Lung microvascular endothelial cell (primary cell): ENCODE measurements at regions not wholly inside any gene's neighbourhood (a gene's known extent, or its start where the extent isn't known, plus 50 kb on each side); places are given as distances from the start of the nearest gene placed in this dataset.
"Not testable (repeated sequence)": the region's sequence is repeated elsewhere in the genome, so short reads cannot be mapped to it uniquely, and the experiment has no call there.

Source experiments
- DNase-seq, 2 donors: peaks; one replicate each; pipeline versions ENCODE4 v3.0.0 to v3.0.0-alpha.2; 2010; ENCODE audit warnings: low read depth in 2 of 2

GRCh38 chr13:48806522-48806921, 152.8 kb downstream of the CYSLTR2 start:
- DNase-seq, result no peak

DNA sequence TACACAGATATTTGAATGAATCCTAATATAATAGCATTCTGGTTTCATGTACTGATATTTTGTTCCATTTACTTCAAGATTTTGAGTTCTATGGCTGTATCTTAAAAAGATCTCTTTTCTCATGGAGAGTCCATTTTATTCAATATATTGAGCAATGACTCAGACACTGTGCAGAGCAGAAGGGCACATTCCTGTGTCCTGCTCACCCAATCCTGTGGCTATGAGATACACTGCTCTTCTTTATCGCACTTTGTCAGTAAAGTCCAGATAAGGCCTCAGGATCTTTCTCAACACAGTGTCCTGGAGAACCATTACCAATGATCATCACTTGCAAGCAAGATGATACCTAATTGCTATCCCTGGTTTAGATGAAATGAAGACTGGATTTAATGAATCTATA, 155.0 kb downstream of the CYSLTR2 start:
- no peak for DNase-seq

DNA sequence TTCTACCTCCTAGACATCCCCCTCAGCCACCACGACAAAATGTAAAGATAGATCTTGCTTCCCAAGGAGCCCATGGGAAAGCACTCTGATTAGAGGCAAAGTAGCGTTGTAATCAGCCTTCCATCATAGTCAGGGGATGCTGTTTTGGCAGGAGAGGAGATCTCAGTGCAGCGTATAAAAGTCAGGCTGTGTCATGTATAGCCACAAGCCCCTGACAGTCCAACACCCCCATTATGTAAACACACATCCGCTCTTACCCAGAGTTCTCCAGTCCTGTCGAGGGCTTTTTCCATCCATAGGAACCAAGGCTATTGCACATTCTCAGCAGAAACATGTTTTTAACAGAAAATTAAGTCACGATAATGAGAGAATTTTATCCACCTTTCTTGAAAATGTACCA, 156.3 kb downstream of the CYSLTR2 start:
- DNase-seq, result no peak

DNA sequence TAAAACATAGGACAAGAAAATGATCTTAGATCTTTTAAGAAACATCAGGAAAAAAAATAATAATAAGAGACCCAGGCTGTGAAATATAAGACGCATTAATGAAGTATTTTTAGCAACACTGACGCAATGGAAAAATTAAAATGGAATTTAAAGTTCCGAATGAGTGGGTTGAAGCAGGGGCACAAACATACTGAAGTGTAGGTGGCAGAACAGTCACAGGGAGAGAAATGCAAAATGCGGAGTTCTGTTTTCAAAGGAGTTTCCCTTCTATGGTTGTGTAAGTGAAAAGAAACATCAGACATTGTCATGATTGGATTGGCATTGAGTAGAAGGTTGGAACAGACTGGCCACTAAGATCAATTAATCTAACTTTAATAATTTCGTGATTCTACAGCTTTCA, 159.8 kb downstream of the CYSLTR2 start:
- DNase-seq, result no peak

GRCh38 chr13:48816700-48817099, 159.0 kb upstream of the FNDC3A start:
- no peak for DNase-seq

DNA sequence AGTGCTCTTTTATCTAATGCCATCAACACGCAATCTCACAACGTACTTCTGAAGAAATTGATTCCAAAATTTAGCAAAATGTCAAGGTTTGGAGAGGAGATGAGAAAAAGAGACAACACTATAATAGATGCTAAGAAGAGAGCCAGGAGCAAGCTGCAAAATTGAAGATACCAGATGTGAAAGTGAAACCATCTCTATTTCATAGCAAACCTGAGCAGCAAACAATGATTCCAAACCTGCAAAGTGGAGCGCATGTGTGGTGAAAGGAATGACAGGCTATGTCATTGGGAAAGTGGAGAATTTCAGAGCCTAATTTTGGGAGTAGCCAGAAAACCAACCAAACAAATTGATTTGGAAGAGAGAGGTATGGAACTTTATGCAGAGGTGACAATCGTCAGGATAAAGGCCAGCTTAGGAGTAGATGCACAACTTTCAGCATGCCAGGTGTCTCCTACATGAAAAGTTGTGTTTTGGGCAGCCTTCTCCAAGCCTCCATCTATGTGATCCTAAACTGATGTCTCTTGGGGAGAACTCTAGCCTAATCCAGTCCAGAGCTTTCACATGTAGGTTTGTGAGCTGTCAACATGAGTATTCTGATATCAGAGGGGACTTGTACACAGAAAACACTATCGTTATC, 158.4 kb upstream of the FNDC3A start:
- DNase-seq, result peak in 1 of 2 donors; percentile 6

DNA sequence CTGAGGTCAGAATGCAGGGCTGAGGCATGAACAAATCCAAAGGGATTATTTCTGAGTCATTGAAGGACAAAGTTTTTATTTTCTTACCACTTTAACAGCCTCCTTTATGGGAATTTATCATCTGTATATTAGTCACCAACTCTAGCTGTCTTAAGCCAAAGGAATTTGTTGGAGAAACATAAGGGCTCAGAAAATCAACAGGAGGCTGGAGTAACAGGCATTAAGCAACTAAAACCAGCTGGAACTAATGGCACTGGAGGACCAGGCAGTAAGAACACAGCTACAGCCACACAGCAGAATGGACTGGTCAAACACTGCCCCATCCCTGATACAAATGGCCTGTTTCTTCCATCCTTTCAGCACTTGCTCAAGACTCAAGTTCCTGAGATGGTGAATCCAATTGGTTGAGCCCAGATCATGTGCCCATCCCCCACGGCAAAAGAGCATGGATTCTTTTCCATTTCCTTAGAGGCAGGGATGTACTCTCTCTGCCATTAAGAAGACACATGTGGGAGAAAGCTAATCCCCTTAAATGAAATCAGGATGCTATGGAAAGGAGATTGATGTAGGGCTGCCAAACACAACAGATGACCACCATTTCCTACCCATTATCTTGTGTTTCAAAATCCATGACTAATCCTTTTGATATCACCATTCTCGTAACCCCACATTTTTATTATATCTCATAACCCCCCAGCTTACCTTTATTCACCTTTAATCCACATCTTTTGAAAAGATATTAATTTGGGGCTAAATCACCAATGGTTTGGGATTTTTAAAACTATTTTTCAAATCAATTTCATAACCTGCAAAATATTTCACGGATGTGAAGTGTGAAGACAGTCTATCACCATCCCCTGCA, 157.0 kb upstream of the FNDC3A start:
- peak in 1 of 2 donors; percentile 20 for DNase-seq

DNA sequence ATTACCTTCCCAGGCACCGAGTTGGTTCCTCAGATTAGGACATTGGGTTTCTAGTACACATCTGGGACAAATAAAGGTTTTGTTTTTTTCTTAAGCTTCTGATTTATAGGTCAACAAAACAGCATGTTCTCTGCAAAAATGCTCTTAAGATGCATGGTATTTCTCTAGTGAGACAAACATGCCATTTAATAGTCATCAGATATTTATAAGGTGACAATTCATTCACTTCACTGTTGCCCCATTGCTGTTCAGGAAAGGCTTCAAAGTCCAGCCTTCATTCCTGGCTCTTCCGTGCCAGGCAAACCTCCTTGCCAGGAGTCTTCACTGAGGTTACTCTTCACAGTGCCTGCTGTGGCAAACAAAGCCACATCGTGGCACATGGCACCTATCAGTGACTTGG, 156.3 kb upstream of the FNDC3A start:
- DNase-seq, result no peak

GRCh38 chr13:48819899-48820298, 155.8 kb upstream of the FNDC3A start:
- peak in 1 of 2 donors; percentile 10 for DNase-seq

GRCh38 chr13:48823526-48823925, 152.2 kb upstream of the FNDC3A start:
- not testable (repeated sequence) for DNase-seq

DNA sequence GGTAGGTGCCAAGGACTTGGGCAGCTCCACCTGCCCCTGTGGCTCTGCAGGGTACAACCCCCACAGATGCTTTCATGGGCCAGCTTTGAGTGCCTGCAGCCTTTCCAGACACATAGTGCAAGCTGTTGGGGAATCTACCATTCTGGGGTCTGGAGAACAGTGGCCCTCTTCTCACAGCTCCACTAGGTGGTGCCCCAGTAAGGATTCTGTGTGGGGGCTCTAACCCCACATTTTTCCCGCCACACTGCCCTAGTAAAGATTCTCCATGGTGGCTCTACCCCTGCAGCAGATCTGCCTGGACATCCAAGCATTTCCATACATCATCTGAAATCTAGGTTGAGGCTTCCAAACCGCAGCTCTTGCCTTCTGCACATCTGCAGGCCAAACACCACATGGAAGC, 149.7 kb upstream of the FNDC3A start:
- no peak for DNase-seq

DNA sequence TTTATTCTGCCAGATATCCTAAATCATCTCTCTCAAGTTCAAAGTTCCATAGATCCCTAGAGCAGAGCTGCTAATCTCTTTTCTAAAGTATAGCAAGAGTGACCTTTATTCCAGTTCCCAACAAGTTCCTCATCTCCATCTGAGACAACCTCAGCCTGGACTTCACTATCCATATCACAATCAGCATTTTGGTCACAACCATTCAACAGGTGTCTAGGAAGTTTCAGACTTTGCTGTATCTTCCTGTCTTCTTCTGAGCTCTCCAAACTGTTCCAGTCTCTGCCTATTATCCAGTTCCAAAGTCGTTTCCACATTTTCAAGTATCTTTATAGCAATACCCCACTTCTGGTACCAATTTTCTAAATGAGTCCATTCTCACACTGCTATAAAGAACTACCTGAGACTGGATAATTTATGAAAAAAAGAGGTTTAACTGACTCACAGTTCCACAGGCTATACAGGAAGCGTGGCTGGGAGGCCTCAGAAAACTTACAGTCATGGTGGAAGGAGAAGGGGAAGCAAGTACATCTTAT, 148.7 kb upstream of the FNDC3A start:
- DNase-seq, result not testable (repeated sequence)

GRCh38 chr13:48827709-48828108, 148.0 kb upstream of the FNDC3A start:
- no peak for DNase-seq

- DNase-seq, result peak in 1 of 2 donors; percentile 28
These were observed 146.7 kb upstream of the FNDC3A start for GRCh38 chr13:48828962-48829411.

- no peak for DNase-seq
These were observed 146.2 kb upstream of the FNDC3A start for GRCh38 chr13:48829536-48829935.

GRCh38 chr13:48831248-48831647, 144.5 kb upstream of the FNDC3A start:
- DNase-seq, result no peak

- DNase-seq, result no peak
These were observed 142.3 kb upstream of the FNDC3A start for GRCh38 chr13:48833412-48833811.

DNA sequence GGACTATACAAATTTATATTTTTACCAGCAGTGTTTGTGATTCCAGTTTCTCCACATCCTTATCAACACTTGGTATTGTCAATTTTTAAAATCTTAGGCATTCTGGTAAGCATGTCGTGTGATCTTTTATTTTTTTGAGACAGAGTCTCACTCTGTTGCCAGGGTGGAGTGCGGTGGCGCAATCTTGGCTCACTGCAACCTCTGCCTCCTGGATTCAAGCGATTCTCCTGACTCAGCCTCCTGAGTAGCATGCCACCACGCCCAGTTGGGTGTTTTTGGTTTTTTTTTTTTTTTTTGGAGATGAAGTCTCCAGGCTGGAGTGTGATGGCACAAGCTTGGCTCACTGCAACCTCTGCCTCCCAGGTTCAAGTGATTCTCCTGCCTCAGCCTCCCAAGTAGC, 140.4 kb upstream of the FNDC3A start:
- not testable (repeated sequence) for DNase-seq

DNA sequence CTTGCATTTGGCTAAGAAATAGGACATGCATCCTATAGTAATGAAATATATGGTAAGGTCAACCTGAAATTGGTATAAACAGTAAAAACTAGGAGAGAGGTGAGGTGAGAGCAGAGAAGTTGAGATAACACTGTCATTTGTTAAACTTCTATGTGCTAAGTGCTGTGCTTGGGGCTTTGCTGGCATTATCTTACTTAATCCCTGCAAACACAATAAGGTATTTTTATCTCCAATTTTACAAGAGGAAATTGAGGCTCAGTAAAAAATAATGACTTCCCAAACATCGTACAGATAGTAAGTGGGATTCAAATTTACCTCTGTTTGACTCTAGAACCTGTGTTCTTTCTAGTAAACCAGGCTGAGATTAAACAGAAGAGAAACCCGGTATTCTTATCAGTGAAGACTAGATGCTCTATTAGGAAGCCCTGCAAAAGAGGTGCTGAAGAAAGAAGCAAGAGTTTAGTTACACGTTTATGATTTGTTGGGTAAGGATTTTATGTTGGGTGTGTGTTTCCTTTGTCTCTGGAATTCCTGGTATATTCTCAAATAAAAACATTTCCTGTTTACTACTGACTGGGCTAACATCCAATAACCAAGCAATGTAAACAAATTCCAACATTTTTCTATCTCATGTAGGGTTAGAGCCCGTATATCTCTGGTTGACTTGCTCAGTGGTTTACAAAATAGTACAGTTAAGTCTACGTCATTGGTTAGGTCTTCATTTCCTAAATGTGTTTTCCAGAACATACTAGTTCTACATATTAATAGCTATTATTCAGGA, 137.3 kb upstream of the FNDC3A start:
- DNase-seq, result peak; percentile 56 to 65

- peak in 1 of 2 donors; percentile 60 for DNase-seq
These were observed 136.5 kb upstream of the FNDC3A start for GRCh38 chr13:48839171-48839570.

DNA sequence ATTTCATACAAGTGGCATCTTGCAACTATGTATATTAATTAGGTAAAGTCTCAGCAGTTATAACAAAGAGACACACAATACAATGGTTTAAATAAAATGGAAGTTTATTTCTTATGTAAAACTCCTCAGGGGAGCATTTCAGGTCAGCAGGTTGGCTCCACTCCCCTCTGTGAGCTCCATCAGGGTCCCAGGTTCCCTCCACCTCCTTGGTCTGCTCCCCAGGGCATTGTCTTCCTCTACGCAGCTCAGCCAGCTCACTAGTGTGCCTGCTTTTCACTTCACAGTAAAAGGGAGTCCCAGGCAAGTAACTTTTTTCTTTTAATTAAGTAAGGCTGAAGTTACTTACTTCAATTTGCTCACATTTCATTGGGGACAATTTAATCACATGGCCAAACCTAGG, 135.3 kb upstream of the FNDC3A start:
- DNase-seq, result no peak

- DNase-seq, result peak in 1 of 2 donors; percentile 61
These were observed 133.4 kb upstream of the FNDC3A start for GRCh38 chr13:48842316-48842715.
